MCF 10A (cell line): ENCODE measurements at regions not wholly inside any gene's neighbourhood (a gene's known extent, or its start where the extent isn't known, plus 50 kb on each side); places are given as distances from the start of the nearest gene placed in this dataset.

Experiments used
- BruUV-seq: library from RNA; stranded (reverse); fragments of 400-500 nt; replicated peaks from 2 replicates; lab custom pipeline; 2021; lab: Mats Ljungman, UMichigan
- CTCF ChIA-PET: fragments of 300-600 bp; sonication (Branson Sonifier 250); formaldehyde crosslinking; extraction: SDS; loops from one replicate; lab custom pipeline; 2021; ENCODE audit warnings: antibody characterized with exemption, inconsistent platforms; lab: Yijun Ruan, JAX
- POLR2A ChIA-PET: fragments of 300-600, 350-650 bp; sonication (Branson Sonifier 250); formaldehyde crosslinking; extraction: SDS; loops from one replicate; lab custom pipeline; 2020; ENCODE audit warnings: antibody characterized with exemption, inconsistent platforms; lab: Yijun Ruan, JAX
- DNase-seq: peaks from one replicate; pipeline ENCODE4 v3.0.0-alpha.2; 2018; ENCODE audit not compliant: unreplicated experiment
- H3K27ac Mint-ChIP-seq: one replicate; pipeline ENCODE4 v1.8.0; 2022; ENCODE audit warnings: mild to moderate bottlenecking, low read depth, mixed read lengths; ENCODE audit not compliant: unreplicated experiment
- H3K27me3 Mint-ChIP-seq: one replicate; pipeline ENCODE4 v1.8.0; 2022; ENCODE audit warnings: mixed read lengths; ENCODE audit not compliant: insufficient read depth, unreplicated experiment
- H3K36me3 Mint-ChIP-seq: one replicate; pipeline ENCODE4 v1.8.0; 2022; ENCODE audit warnings: mild to moderate bottlenecking, moderate library complexity, mixed read lengths; ENCODE audit not compliant: insufficient read depth, unreplicated experiment
- H3K4me1 Mint-ChIP-seq: one replicate; pipeline ENCODE4 v1.8.0; 2022; ENCODE audit warnings: mixed read lengths; ENCODE audit not compliant: insufficient read depth, unreplicated experiment
- H3K4me3 Mint-ChIP-seq: one replicate; pipeline ENCODE4 v1.8.0; 2022; ENCODE audit warnings: mild to moderate bottlenecking, moderate library complexity, mixed read lengths; ENCODE audit not compliant: unreplicated experiment
- H3K9me3 Mint-ChIP-seq: one replicate; pipeline ENCODE4 v1.8.0; 2022; ENCODE audit warnings: mixed read lengths; ENCODE audit not compliant: unreplicated experiment
- intact Hi-C: fragments of 100-400 bp; cut with micrococcal nuclease; formaldehyde crosslinking; loops from 2 replicates; pipeline ENCODE4 v1.14.1; 2022
- TF ChIP-seq, protein P1 (sequence below): fragments of 200-600 bp; IDR thresholded peaks from one replicate; pipeline ENCODE4 v1.8.0; 2022; ENCODE audit warnings: antibody characterized with exemption, mild to moderate bottlenecking; ENCODE audit not compliant: unreplicated experiment

DNA sequence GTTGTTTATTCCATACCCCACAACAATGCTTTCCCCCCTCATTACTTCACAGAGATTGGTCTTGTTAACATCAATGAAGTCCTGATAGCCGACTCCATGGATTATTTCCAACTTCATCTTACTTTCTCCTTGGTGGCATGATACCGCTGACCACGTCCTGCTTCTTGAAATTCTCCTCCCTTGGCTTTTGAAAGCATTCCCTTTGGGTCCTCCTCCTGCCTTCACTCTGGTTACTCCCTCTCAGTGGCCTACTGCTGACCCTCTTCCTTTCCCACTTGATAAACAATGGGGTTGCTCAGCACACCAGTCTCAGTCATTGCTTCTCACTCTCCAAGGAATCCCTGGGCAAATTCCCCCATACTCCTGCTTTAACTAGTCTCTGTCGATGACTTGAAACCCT lies 283.9 kb downstream of the SEC61B start:
- intact Hi-C loops = no loop called here
- no peak for DNase-seq
- no TSS peak for BruUV-seq
- ChIA-PET CTCF (no interaction called here), POLR2A (no interaction called here)
- TF ChIP-seq, protein P1, sequence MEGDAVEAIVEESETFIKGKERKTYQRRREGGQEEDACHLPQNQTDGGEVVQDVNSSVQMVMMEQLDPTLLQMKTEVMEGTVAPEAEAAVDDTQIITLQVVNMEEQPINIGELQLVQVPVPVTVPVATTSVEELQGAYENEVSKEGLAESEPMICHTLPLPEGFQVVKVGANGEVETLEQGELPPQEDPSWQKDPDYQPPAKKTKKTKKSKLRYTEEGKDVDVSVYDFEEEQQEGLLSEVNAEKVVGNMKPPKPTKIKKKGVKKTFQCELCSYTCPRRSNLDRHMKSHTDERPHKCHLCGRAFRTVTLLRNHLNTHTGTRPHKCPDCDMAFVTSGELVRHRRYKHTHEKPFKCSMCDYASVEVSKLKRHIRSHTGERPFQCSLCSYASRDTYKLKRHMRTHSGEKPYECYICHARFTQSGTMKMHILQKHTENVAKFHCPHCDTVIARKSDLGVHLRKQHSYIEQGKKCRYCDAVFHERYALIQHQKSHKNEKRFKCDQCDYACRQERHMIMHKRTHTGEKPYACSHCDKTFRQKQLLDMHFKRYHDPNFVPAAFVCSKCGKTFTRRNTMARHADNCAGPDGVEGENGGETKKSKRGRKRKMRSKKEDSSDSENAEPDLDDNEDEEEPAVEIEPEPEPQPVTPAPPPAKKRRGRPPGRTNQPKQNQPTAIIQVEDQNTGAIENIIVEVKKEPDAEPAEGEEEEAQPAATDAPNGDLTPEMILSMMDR = no peak
- Mint-ChIP-seq H3K36me3 (no peaks in the 10 kb centered on the region), H3K27ac (no peak overlapping the region), H3K4me3 (no peak overlapping the region), H3K9me3 (no peaks in the 10 kb centered on the region), H3K27me3 (peaks cover 15% of the 10 kb centered on the region), H3K4me1 (no peaks in the 10 kb centered on the region)

DNA sequence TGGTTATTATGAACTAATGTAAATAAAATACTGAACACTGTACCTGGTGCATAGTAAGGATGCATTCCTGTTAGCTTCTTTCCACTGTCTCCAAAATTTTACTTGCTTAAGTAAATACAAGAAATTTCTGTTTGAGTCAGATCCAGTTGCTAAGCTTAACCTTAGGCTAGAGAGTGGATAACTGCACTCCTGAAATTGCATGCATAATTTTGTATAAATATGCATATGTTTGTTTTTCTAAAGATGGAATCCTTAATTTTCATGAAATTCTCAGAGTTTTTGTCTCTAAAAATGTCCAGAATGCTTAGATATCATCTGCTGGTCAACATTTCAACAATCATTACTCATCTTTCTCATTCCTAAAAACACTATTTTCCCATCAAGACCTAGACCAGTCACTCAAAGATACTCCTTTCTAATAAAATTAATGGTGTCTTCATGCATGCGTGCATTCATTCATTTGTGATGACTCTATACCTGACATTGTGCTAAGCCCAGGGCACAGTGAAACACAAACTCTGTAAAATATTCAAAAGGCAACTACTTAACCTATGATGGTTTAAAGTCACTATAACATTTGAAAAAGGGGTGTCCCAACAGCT lies 284.8 kb downstream of the SEC61B start:
- TF ChIP-seq, protein P1 = no peak
- CTCF ChIA-PET = no interaction called here
- Mint-ChIP-seq H3K4me1 (no peaks in the 10 kb centered on the region), H3K4me3 (no peak overlapping the region), H3K27me3 (peaks cover 15% of the 10 kb centered on the region), H3K27ac (no peak overlapping the region), H3K36me3 (no peaks in the 10 kb centered on the region), H3K9me3 (no peaks in the 10 kb centered on the region)
- BruUV-seq = no TSS peak
- DNase-seq = no peak
- POLR2A ChIA-PET = no interaction called here
- intact Hi-C loops = no loop called here

DNA sequence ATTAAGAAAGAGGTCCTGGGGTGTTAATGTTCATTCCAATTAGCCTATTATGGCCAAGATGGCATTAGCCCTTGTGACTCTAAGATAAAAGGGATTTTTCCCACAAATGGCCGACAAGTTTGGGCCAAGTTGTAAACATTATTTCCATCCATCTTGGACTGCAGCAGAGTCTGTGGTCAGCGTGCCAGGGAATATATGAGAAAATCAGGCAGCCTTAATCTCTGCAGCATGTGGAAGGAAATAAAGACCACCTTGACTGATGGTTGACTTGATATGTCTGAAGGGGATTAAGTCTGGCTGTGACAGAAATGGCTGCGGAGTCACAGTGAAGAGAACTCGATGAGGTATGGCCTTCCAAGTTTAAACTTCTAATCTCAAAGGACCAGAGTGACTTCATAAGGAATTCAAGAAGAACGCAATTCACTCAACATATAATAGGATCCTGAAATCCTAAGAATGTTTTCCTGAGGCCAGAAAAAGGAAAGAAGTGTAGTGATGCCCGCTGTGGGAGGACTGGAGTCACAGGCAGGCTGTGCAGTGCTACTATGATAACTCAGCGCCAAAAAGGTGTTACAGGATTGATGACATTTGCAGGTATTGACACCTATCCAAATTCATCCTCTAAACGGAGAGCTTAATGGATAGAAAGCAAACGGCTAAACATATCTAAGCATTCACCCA lies 287.1 kb downstream of the SEC61B start:
- H3K4me3 Mint-ChIP-seq = no peak overlapping the region
- H3K27me3 Mint-ChIP-seq = peaks cover 15% of the 10 kb centered on the region
- H3K36me3 Mint-ChIP-seq = no peaks in the 10 kb centered on the region
- ChIA-PET POLR2A (no interaction called here), CTCF (interaction anchor here (0.7 kb wide), 1 partner anchor 140 kb away, joined by 3 read pairs; no protein-coding TSS in a partner anchor)
- H3K27ac Mint-ChIP-seq = no peak overlapping the region
- intact Hi-C loops = no loop called here
- H3K9me3 Mint-ChIP-seq = no peaks in the 10 kb centered on the region
- TF ChIP-seq, protein P1 = no peak
- DNase-seq = no peak
- BruUV-seq = no TSS peak
- H3K4me1 Mint-ChIP-seq = peaks cover 6% of the 10 kb centered on the region

DNA sequence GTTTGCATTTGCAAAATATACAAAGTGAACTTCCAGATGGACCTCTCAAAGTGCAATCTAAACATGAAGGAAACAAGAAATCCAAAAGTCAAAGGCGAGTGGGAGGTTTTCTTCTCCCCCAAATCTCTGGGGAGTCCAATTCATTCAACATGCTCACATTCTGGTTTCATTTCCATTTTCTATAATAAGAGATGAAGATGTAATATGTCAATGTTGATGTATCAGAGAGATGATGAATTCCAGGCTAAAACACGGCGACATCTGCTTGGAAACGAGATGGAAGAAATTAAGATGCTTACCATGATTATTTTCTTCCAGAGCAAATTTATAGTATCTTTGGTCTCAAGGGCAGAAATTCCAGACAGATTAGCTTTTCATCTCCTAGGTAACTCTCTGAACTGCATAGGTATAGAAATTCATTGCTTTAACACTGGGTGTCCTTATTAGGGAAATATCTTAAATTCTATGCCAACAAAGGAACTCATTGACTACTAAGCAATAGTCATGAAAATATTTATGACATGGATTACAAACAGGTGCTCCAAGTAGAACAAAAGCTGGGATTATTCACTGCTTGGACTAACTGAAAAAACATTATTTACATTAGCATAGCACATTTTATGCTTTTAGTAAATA lies 287.9 kb downstream of the SEC61B start:
- H3K27ac Mint-ChIP-seq = no peak overlapping the region
- ChIA-PET POLR2A (no interaction called here), CTCF (interaction anchor here (0.6 kb wide), 1 partner anchor 285 kb away, joined by 4 read pairs; no protein-coding TSS in a partner anchor)
- peaks cover 15% of the 10 kb centered on the region for H3K27me3 Mint-ChIP-seq
- no peak for DNase-seq
- intact Hi-C loops = no loop called here
- TF ChIP-seq, protein P1 = no peak
- H3K36me3 Mint-ChIP-seq = no peaks in the 10 kb centered on the region
- no peaks in the 10 kb centered on the region for H3K9me3 Mint-ChIP-seq
- BruUV-seq = no TSS peak
- peaks cover 6% of the 10 kb centered on the region for H3K4me1 Mint-ChIP-seq
- H3K4me3 Mint-ChIP-seq = no peak overlapping the region
